Fibroblast of skin of back (primary cell): ENCODE measurements at regions not wholly inside any gene's neighbourhood (a gene's known extent, or its start where the extent isn't known, plus 50 kb on each side); places are given as distances from the start of the nearest gene placed in this dataset.

Source experiments
- DNase-seq: peaks from one replicate; pipeline ENCODE4 v3.0.0-alpha.2; 2013

DNA sequence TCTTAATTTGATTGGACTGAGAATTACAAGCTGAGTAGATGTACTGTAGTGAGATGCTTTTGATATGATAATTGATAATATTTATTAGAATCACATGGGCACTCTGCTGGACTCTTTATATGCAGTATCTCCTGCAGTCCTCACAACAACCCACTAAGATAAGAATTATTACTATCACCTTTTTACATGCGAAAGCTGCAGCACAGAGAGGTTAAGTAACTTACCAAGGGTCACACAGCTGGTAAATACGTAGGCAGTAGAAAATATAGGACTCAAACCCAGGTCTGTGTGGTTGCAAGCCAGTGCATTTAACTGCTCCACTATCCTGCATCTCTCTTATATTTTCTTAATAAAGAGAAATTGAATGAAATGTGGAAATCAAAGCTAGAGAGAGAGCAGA, 392.8 kb upstream of the RORA start:
- DNase-seq: no peak

DNA sequence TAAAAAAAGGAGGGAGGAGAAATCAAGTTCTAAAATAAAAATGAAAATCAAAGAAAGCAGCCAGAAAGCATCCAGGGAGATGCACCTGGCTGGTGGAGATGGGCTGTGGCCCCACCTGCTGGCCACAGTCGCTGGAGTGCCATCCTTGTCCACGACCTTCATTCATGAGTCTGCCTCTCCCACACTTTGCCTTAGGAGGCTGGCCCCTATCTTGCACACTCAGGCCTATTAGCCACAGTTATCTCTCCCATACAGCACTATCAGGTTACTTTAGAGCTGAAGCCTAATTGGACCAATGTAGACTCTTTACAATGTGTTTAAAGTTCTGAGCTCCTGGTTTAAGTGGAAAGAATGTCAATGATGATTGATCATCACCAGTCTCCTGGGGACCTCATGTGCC, 392.0 kb upstream of the RORA start:
- DNase-seq: peak; percentile 22

DNA sequence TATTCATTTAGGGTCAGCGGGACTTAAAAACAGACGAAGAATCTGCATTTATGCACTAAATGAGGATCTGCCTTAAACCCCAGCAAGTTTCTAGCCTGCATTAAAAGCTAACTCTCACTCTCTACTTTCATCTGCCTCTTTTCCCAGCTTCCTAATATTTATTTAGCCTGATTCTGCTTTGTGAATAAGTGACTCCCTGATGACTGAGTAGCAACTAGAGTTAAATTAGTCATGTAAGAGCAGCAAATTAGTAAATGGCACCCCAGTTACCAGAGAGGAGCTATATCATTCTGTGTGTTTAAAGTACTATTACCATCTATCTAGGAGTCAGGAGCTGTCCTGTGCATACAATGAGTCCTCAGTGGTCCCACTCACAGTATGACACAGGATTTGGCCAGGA, 391.0 kb upstream of the RORA start:
- no peak for DNase-seq

DNA sequence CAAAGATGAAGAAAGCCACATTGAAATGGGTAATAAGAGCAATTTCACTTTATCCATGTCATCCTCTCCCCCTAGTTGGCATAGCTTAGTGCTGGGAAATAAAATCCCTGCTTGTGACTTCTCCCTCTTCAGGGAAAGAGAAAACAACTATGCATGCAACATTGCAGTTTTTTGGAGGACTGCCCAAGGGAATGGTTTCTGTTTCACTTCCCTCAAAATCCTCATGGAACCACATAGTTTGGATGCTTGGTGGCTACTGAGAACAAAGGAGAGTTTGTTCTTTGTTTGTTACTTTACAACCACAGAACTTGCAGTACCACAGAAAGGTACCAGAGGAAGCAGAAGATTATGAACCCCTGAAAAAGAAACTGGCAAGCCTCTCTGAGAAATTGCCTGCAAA, 384.6 kb upstream of the RORA start:
- DNase-seq: peak; percentile 8

- no peak for DNase-seq
Measured at GRCh38 chr15:61613138-61613537, 384.0 kb upstream of the RORA start.

- DNase-seq: no peak
Measured at GRCh38 chr15:61612111-61612510, 383.0 kb upstream of the RORA start.

GRCh38 chr15:61605343-61605742, 376.2 kb upstream of the RORA start:
- no peak for DNase-seq

- DNase-seq: no peak
Measured at GRCh38 chr15:61598655-61599054, 369.6 kb upstream of the RORA start.

- peak; percentile 8 for DNase-seq
Measured at GRCh38 chr15:61584410-61584809, 355.3 kb upstream of the RORA start.

DNA sequence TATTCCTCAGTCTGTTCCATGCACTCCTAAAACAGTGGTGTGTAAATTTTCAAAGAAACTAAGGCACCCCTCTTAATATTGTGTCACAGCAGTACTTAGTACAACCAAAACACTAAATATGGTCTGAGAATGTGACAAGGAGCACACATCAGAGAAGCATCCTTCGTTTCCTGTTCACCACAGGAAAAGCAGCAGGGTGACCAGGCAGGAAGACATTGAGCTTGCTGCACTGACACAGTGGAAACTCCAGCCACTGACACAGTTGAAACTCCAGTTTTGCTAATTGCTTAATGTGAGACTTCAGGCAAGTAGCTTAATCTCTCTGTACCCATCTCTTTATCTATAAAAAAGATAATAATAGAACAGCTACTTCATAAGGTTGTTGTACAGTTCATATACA, 353.0 kb upstream of the RORA start:
- DNase-seq: no peak

GRCh38 chr15:61575597-61575996, 346.5 kb upstream of the RORA start:
- no peak for DNase-seq

DNA sequence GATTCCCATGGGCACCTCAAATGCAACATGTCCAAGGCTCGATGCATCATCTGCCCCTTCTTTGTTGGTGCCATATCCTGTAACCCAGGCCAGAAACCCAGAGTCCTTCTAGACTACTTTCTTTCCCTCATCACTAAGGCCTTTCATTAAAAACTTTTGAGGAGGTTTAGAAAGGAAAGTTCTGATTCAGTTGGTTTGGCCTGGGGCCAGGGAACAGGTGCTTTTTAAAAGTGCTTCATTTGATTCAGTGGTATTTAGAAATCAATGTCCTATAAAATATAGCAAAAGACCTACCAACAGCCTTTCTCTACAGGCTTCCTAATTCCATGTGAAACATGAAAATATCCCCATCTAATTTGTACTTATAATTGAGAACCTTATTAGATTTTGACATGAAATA, 341.9 kb upstream of the RORA start:
- DNase-seq: no peak

- no peak for DNase-seq
Measured at GRCh38 chr15:61564785-61565184, 335.7 kb upstream of the RORA start.

DNA sequence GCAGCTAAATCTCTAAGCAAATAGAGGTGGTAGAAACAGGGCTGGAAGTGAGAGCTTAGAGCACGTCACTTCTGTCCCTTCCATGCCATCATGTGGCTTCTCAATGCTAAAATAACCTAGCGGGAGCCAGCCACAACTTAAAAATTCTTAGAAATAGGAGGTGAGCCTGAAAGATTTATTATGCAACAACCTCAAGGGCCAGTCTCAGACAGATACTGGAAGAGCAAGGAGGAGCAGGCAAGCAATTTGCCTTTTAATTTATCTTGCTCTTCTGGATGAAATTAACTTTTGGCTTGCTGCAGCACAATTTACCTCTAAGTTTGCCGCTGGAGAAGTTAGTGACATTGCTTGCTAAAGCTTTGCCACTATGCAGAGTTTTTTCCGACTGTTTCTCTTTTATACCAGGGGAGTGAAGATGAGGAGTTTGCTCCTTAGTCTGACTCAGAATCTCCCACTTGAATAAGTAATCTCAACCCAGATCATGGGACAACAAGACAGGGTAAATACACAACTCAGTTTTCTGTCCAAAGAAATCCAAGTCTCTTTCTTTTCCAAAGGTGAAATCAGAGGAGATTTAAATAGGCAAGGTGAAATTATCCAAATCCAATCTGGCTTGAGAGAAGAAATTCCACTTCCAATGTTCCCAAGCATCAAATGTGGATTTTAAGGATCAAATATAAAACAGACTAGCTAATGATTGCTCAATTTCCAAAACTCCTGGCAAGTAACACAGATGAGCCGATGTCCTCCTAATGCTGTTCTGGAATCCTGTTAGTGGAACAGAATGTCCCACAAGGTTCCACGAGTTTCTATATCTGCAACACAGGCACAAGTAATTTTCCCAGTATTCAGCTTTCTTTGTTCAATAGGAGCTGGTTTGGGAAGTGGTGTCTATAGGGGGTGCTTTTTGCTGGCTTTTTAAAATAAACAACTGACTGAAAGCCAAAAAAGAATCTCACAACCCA, 329.4 kb upstream of the RORA start:
- no peak for DNase-seq

DNA sequence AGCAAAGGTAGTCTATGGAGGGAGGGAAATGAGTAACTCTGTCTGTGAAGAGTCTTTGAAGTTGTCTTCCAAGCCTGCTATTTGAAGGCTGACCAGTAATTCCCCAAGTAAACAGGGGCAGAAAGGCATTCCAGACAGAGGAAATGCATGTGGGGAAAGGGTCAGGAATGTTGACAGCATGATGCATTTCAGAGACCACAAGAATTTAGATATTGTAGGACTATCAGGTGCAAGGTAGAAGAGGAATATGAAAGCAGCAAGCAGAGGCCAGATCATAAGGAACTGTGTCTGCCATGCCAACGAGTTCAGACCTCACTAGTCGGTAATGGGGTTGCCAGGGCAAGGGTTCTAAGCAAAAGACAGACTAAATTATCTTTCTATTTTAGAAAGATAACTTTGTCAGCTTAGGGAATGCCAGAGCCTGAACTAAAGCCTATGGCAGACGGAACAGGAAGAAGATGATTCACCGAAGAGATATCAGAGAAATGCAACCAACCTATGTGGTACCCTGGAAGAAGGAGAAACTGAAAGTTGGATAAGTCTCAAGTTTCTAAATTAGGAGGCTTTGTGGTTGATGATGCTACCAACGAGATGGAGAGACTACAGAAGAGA, 327.0 kb upstream of the RORA start:
- DNase-seq: peak; percentile 73

GRCh38 chr15:61549727-61550126, 320.6 kb upstream of the RORA start:
- DNase-seq: no peak

- no peak for DNase-seq
Measured at GRCh38 chr15:61545763-61546162, 316.7 kb upstream of the RORA start.

DNA sequence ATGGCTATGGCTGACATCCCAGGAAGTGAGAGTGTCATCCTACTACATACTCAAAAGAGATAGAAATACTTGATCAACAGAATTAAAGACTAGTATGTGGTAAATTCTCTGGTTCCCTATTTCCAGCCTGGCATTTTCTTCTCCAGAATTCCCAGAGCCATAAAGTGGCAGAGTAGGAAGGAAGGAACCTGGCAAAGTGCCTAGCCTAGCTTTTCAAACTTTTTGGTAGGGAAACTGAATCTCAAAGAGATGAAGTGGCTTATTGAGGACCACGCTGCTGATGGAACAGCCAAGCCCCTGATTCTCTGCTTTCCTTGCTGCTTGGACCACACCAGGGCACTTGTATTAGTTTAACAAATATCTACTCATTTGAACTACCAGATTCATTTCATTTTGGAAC, 312.4 kb upstream of the RORA start:
- DNase-seq: no peak

GRCh38 chr15:61537337-61537736, 308.2 kb upstream of the RORA start:
- no peak for DNase-seq

DNA sequence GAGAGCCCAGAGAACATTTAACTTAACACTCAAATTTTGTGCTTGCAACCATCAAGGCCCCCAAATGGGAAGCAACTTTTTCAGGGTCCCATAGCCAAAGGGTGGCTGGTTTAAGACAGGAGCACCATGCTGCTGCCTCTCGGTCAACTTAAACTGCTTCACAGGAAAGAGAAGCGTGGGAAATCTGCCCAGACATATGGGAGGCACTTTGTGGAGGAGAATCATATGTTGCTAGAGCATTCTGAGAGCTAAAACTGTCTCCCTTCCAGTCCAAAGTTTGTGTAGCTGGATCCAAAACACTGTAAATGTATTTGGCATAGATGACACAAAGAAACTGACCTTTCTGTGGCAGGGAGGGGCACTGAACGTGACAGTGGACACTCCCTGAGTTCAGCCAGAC, 305.9 kb upstream of the RORA start:
- no peak for DNase-seq

DNA sequence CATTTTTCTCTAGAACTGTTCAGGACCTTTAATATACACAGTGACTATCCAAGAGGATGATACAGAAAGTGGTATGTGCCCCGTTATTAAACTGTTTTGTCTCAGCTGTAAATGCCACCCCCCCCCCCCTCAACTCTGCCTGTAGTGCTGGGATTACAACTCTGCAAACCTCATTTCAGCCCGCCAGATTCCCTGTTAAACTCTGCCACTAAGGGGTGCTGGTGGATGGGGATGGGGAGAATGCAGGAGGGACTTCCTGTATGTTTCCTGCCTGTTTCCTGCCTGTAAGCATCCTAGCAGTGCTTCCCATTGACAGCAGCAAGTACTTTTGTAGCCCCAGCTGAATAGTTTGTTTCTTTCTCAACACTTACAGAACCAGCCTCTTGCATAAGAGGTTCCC, 301.7 kb upstream of the RORA start:
- no peak for DNase-seq

GRCh38 chr15:61528581-61528910, 299.4 kb upstream of the RORA start:
- DNase-seq: no peak

GRCh38 chr15:61527836-61528580, 298.9 kb upstream of the RORA start:
- no peak for DNase-seq

GRCh38 chr15:61524545-61524944, 295.4 kb upstream of the RORA start:
- DNase-seq: peak; percentile 11
